NCI-H748 (cell line): ENCODE measurements at regions not wholly inside any gene's neighbourhood (a gene's known extent, or its start where the extent isn't known, plus 50 kb on each side); places are given as distances from the start of the nearest gene placed in this dataset.
"Not testable (repeated sequence)": the region's sequence is repeated elsewhere in the genome, so short reads cannot be mapped to it uniquely, and the experiment has no call there.

Experiments
- DNase-seq: peaks from one replicate; lab custom pipeline; 2025; ENCODE audit not compliant: unreplicated experiment; lab: John Stamatoyannopoulos, UW

DNA sequence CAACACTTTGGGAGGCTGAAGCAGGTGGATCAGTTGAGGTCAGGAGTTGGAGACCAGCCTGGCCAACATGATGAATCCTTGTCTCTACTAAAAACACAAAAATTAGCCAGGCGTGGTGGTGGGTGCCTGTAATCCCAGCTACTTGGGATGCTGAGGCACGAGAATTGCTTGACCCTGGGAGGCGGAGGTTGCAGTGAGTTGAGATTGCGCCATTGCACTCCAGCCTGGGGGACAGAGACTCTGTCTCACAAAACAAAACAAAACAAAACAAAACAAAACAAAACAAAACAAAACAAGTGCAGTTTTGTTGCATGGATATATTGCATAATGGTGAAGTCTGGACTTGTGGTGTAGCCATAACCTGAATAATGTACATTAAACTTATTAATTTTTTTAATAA lies 133.6 kb upstream of the ZNF217 start:
- not testable (repeated sequence) for DNase-seq

DNA sequence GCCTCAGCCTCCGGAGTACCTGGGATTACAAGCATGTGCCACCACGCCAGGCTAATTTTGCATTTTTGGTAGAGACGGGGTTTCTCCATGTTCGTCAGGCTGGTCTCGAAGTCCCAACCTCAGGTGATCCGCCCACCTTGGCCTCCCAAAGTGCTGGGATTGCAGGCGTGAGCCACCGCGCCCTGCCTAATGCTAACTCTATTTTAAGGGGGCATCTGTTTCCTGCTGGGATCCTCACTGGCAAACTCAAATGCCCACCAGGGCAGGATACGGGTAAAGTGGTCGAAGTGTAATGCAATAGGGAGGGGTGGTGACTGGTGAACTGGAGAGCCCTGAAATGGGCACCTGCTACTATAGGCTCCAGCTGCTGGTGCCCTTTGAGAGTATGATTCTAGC lies 131.9 kb upstream of the ZNF217 start:
- no peak for DNase-seq

DNA sequence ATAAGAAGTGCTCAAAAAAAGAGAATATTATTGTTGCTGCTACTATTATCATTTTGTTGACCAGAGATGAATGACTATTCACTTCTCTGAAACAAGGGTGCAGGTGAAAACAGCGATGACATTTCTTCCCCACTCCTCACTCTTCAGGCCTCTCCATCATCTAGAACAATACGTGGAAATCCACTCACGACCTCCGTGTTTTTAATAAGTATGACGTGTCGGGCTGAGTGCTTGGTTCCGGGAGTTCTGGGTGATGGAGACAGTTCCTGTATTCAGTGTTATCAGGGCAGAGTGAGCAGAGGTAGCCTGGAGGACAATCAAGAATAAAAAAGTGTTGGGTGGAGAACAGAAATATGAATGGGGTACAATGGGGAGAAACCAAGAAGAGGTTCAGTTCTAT lies 130.0 kb upstream of the ZNF217 start:
- DNase-seq, result no peak

DNA sequence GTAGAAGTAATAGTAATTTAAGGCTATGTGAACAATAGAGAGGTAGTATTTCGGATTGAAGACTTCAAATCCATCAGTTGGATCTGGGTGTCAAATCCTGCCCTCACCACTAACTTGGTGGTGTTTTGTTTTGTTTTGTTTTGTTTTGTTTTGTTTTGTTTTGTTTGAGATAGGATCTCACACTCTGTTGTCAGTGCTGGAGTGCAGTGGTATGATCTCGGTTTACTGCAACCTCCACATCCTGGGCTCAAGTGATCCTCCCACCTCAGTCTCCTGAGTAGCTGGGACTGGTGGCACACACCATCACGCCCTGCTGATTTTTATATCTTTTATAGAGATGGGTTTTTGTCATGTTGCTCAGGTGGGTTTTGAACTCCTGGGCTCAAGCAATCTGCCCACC lies 129.4 kb upstream of the ZNF217 start:
- DNase-seq, result no peak

DNA sequence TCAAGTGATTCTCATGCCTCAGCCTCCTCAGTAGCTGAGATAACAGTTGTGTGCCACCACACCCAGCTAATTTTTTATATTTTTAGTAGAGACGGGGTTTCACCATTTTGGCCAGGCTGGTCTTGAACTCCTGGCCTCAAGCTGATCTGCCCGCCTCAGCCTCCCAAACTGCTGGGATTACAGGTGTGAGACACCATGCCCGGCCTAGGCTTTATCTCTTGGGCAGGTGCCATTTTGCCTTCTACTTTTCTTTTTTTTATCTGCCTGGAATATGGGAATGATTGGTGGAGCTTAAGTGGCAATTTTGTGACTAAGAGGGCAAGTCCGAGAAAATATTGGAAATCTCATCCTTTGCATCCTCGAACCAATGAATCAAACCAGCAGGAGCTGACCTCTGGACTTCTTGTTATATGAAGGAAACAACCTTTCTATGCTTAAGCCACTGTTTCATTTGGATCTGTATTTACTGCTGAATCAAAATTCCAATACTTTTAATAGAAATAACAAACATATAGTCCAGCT lies 128.9 kb upstream of the ZNF217 start:
- DNase-seq, result no peak

DNA sequence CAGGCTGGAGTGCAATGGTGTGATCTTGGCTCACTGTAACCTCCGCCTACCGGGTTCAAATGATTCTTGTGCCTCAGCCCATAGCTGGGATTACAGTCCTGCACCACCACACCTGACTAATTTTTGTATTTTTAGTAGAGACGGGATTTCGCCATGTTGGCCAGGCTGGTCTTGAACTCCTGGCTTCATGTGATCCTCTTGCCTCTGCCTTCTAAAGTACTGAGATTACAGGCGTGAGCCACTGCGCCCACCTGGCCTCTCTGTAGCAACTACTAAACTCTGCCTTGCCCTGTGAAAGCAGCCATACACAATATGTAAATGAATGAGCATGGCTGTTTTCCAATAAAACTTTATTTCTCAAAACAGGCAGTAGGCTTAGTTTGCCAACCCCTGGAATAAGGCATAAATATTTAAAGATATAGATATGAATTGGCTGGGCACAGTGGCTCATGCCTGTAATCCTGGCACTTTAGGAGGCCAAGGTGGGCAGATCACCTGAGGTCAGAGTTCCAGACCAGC lies 127.9 kb upstream of the ZNF217 start:
- DNase-seq, result not testable (repeated sequence)

DNA sequence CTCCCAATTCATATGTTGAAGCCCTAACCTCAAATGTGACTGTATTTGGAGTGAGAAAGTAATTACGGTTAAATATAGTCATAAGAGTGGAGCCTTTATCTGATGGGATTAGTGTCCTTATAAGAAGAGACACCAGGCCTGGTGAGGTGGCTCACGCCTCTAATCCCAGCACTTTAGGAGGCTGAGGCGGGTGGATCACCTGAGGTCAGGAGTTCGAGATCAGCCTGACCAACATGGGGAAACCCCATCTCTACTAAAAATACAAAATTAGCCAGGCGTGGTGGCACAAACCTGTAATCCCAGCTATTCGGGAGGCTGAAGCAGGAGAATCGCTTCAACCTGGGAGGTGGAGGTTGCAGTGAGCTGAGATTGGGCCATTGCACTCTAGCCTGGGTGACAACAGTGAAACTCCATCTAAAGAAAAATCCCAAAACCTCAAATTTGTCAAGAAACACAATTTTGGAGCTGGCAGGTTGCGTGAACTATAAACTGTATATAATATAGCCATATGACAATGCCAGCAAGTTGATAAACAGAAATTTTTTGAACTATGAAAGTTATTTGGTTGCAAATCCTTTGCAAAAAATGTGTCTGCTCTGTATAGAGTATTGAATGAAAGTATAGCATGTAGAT lies 125.6 kb upstream of the ZNF217 start:
- not testable (repeated sequence) for DNase-seq

DNA sequence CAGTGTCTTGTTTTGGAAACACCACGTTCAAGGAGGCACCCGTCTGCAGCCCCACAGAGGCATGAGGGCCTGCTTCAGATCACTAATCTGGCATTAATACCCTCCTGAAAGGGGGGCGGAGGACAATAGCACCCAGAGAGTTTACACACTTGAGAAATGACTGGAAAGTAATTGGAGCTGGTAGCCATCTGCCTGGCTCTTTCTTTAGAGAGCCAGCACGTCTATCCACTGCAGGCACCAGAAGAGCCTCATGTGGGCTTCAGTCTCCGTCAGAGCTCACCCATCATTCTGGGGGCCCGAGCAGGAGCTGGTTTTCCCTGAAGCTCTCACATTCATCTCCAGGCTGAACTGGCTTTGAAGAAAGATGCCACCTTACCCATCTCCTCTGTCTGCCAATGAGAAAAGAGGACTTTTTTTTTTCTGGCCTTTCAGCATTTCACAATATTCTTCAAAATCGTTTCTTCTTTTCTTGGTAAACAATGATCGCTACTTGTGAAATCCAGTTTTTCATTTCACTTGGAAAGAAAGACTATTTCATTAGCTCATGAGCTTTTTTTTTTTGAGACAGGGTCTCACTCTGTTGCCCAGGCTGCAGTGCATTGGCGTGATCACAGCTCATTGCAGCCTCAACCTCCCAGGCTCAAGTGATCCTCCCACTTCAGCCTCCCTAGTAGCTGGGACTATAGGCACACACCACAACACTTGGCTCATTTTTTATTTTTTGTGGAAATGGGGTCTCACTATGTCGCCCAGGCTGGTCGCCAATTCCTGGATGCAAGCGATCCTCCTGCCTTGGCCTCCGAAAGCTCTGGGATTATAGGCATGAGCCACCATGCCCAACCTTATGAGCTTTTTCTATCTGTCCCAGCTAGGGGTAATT lies 124.7 kb upstream of the ZNF217 start:
- no peak for DNase-seq

DNA sequence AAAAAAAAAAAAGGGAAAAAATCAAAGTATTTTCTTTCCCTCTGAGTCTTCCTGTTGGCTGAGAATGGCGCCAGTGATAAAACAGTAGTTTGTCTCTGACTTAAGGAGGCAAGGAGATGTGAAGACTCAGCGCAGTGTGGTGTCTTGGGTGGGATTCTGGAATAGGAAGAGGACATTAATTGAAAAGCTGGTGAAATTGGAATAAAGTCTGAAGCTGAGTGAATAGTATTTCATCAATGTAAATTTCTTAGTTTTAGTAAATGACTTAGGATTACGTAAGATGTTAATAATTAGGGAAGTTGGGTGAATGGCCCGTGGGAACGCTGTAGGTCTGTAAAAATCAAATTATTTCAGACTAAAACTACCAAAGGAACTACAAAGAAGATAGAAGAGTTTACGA lies 122.8 kb upstream of the ZNF217 start:
- no peak for DNase-seq

DNA sequence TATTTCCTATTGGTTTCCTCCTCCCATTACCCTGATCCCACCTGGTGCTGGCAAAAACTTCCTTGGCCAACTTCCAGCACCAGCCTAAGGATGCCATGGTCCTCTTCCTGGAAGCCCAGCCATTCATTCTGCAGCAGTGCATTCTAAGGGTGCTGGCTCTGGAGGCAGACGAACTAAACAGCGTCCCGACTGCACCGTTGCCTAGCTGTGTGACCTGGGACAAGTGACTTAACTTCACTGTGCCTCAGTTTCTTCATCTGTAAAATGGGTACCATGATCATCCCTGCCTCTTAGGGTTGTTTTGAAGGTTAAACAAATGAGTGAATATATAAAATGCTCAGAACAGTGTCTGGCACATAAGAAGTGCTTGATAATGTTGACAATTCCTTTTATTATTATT lies 120.9 kb upstream of the ZNF217 start:
- no peak for DNase-seq

DNA sequence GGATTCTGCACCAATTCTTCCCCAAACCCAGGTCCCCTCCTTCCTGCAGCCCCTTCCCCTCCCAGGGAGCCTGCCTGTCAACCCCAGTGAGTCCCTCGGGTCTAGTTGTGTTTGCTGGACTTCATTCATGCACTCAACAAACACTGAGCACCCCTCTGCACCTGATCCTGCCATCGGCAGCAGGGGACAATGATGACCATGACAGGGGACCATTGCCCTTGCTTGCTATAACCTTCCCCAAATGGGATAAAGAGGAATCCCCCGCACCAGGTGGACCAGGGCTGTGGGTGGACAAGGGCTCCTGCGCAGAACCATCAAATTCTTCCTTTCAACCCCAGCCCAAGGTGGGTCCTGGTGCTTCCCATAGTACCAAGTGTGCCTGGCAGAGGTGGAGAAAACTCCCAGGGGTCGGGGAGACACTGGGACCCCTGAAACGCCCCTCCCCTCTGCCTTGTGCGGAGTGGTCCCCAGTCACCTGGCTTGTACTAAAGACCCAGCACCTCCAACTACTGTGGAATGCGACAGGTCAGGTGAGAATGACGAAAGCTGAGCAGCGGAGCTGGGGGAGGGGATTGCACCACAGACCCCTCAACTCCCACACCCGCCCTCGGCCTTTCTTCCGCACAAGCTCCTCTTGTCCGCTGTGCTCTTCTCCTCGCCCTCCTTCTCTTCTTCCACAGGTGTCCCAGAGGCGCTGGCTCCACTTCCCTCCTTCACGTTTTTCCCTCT lies 119.9 kb upstream of the ZNF217 start:
- DNase-seq, result no peak

DNA sequence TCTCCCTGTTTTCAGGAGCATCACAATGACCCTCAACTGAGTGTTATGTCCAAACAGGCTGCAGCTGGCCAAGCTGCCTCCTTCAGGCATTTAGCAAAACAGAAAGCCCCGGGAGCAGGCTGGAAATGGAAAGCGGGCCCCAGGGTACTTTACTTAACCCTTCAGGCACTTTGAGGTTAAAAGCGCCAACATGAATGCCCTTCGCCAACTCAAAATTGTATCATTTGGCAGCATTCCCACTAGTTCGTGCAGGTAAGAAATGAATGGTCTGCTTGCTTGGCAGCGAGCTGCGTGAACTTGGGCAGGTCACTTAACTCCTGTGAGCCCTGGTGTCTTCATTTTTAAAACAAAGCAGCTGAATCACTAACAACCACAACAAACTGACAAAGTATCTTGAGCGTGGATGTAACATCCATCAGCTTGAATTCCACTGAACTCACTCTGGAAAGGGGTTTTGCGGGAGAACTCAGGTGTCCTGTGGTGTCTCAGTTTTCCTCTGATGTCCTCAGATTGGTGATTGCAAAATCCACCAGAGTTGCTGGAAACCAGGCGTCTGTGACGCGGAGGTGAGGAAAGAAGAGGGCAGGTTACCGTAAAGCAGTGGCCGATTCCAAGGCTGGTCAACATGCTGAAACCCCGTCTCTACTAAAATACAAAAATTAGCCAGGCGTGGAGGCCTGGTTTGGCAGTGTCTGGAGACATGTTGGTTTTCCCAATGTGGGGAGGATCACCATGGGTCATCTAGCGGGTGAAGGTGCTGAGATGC lies 118.8 kb upstream of the ZNF217 start:
- no peak for DNase-seq

DNA sequence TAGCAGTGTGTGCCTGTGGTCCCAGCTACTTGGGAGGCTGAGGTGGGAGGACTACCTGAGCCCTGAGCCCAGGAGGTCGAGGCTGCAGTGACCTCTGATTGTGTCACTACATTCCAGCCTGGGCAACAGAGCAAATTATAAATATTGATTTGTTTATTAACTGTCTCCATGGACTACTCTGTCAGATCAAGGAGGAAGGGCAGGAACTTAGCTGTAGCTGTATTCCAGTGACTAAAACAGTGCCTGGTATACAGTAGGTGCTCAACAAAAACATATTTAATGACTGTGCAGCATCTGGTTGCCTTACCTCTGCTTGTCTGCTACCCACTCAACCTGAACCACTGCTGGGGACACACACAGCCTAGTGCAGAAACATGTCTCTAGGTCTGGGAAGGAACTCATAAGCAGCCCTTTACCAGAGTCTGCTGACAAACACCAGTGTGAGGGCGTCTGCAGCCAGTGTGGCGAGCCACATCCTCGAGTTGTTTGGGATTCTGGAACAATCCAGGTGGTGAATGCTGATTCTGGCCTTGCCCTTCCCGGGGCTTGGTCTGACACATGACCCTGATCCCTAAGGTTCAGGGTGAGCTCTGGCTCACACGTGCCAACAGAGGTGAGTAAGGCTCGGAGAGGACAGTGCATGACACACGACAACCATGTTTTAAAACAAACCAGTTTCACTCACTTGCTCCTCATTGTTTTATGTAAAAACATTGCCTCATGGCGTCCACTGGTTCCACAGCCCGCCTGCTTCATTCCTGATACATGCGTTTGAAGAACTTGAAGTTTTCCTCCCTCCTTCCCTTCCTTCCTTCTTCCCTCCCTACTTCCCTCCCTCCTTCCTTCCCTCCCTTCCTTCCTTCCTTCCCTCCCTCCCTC lies 117.9 kb upstream of the ZNF217 start:
- DNase-seq, result no peak

DNA sequence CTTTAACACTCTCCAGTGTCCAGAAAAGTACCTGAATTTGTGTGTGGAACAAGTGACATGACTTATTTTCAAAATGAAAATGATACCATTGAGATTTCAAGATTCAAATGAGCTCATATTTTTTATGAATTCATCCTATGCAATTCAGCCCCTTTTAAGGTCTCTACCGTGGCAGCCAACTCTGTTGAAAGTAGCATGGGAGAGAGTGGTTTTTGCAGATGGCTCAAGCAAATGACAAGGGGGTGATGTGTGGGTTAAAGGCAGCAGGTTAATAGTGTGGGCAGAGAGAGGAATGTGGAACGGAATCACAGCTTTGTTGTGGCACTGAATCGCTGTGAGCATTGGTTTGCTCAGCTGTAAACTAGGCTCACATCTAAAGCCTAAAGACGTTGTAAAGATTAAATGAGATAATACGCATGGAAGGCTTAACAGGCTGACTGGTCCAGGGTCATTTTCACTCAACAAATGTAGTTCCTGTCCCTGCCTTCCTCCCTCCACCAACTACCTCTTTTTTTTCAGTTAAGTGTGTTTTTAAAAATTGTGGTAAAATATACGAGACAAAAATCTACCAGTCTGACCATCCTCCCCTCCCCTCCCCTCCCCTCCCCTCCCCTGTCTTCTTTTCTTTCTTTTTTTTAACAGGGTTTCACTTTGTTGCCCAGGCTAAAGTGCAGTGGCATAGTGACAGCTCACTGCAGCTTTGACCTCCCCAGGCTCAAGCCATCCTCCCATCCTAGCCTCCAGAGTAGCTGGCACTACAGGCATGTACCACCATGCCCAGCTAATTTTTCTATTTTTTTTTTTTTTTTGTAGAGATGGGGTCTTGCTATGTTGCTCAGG lies 114.7 kb upstream of the ZNF217 start:
- no peak for DNase-seq

DNA sequence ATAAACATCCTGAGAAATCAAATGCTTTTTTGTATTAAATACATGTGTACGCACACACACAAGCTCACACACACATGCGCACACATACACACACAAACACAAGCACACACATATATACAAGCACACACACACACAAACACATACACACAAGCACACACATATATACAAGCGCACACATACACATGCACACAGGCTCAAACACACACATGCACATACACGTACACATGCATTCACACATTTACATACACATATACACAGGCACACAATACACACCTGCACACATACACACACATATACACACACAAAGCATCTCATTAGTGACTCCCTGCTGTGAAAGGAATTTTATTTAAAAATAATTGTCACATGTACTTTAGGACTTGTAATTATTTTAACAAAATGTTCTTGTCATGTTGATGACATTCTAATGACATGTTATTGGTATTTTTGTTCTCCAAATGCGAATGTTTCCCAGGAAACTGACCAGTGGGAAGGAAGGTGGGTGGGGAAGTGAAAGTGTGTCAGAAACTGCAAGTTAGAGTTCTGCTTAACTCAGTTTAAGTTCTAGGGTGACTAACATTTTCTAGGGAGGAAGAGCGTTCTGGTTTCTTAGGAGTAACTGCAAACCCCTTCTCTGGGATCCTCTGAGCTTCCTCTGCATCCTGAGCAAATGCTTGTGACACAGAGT lies 113.9 kb upstream of the ZNF217 start:
- no peak for DNase-seq

DNA sequence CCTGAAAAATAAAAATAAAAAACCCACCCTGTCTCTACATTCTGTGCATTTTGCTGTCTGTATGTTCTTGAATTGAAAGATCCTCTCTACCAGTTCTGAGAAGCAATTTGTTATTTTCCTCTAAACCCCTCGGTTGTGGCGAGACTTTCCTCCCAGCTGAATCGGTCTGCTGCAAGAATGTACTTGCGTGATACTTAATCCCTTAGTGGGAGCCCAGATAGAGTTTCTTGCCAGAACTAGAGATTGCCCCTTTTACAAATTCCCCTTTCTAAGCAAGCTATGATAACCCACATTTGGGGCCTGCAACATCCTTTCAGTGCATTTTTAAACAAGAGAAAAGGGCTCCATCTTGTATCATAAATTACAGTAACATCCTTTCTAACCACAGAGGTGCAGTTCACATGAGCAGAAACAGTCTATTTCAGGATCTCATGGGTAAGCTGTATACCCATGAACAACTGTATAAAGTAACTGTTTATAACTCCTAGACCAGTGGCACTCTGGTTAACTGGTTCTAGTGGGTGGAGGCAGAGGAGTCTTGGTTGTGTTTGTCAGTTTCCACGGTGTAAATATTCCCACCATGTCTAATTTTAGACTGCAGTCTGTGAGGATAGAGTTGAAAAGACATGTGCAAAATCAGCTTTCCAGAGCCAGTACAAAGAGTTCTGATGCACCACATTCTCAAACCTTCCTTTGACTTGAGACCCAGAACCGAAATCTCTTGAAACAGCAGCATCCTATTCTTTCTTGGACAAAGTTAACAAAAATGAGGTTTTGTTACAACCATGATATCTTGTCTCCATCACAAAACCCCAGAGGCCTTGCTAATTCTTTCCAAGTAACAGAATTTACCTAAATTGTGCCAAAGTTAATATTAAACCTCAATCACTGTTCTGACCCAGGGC lies 113.1 kb upstream of the ZNF217 start:
- DNase-seq, result no peak

DNA sequence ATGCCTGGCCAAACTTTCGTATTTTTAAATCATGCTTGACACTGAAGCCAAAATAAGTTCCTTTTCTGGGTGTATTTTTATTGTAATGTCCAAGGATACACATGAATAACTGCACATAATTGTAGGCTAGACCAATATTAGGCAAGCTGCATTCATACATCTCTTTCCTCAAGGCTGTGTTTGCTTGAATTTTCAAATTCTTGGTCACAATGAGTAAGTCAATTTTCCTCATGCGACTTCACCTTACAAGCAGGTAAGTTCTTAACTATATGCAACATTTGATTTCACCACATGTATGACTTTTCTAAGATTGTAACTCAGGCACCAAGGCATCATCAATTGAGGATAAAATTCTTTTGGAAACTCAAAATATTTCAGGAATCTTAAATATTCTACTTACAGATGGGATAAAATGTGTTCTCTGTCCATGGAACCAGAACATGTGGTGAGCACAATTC lies 112.4 kb upstream of the ZNF217 start:
- no peak for DNase-seq
